Suprapubic skin (tissue), 4 donors: ENCODE measurements at regions not wholly inside any gene's neighbourhood (a gene's known extent, or its start where the extent isn't known, plus 50 kb on each side); places are given as distances from the start of the nearest gene placed in this dataset.

ENCODE experiments used
- CTCF ChIP-seq, 2 donors: fragments of 200-600 bp in 1 of 2; fragments of 450-650 bp in 1 of 2; sonication (generic) in 1 of 2; IDR thresholded peaks; one replicate each; pipeline ENCODE4 v1.5.1; 2016 to 2019; ENCODE audit warnings: antibody characterized with exemption in 2 of 2, mild to moderate bottlenecking in 1 of 2, moderate library complexity in 1 of 2
- EP300 ChIP-seq: sonication (generic); formaldehyde crosslinking; IDR thresholded peaks from one replicate; pipeline ENCODE4 v1.6.1; 2017; ENCODE audit warnings: antibody characterized with exemption
- POLR2A ChIP-seq, 2 donors: fragments of 450-650 bp; IDR thresholded peaks; one replicate each; pipeline ENCODE4 v1.6.1; 2017; ENCODE audit warnings: antibody characterized with exemption in 2 of 2, mild to moderate bottlenecking in 2 of 2, moderate library complexity in 2 of 2
- POLR2AphosphoS5 ChIP-seq, 3 donors: sonication (generic); formaldehyde crosslinking; IDR thresholded peaks; one replicate each; pipeline ENCODE4 v1.6.1; 2017; ENCODE audit warnings: antibody characterized with exemption in 3 of 3

- TF ChIP-seq POLR2A (IDR thresholded peaks at IDR 0.05) (no peak), EP300 (no peak), POLR2AphosphoS5 (IDR thresholded peaks at IDR 0.05) (no peak), CTCF (IDR thresholded peaks at IDR 0.05) (no peak)
Measured at GRCh38 chr18:56322406-56322805, 316.0 kb downstream of the TXNL1 start.
